HG03196 (cell line): ENCODE measurements at regions not wholly inside any gene's neighbourhood (a gene's known extent, or its start where the extent isn't known, plus 50 kb on each side); places are given as distances from the start of the nearest gene placed in this dataset.

ENCODE experiments used
- ATAC-seq: cut with Tn5 transposase; IDR thresholded peaks from one replicate; pipeline ENCODE4 v1.9.1; 2021; ENCODE audit not compliant: unreplicated experiment

GRCh38 chr15:31486906-31487695, 160.5 kb downstream of the KLF13 start:
- no peak for ATAC-seq

- no peak for ATAC-seq
These were observed 161.3 kb downstream of the KLF13 start for GRCh38 chr15:31487811-31488436.

GRCh38 chr15:31488437-31489204, 162.0 kb downstream of the KLF13 start:
- no peak for ATAC-seq

- no peak for ATAC-seq
These were observed 162.6 kb downstream of the KLF13 start for GRCh38 chr15:31489281-31489680.

GRCh38 chr15:31489801-31490646, 163.4 kb downstream of the KLF13 start:
- ATAC-seq = no peak

- ATAC-seq = no peak
These were observed 168.2 kb downstream of the KLF13 start for GRCh38 chr15:31494786-31495185.

GRCh38 chr15:31495281-31495680, 168.6 kb downstream of the KLF13 start:
- no peak for ATAC-seq

GRCh38 chr15:31497838-31498237, 171.2 kb downstream of the KLF13 start:
- no peak for ATAC-seq

- no peak for ATAC-seq
These were observed 171.7 kb downstream of the KLF13 start for GRCh38 chr15:31498329-31498728.

GRCh38 chr15:31498756-31499155, 172.1 kb downstream of the KLF13 start:
- no peak for ATAC-seq

GRCh38 chr15:31499236-31499952, 172.8 kb downstream of the KLF13 start:
- no peak for ATAC-seq

GRCh38 chr15:31499953-31500765, 173.5 kb downstream of the KLF13 start:
- no peak for ATAC-seq

- ATAC-seq = no peak
These were observed 174.3 kb downstream of the KLF13 start for GRCh38 chr15:31500766-31501449.

GRCh38 chr15:31501536-31502157, 175.0 kb downstream of the KLF13 start:
- ATAC-seq = no peak

- ATAC-seq = no peak
These were observed 176.1 kb downstream of the KLF13 start for GRCh38 chr15:31502541-31503229.

- ATAC-seq = no peak
These were observed 176.6 kb downstream of the KLF13 start for GRCh38 chr15:31503256-31503655.

- ATAC-seq = no peak
These were observed 177.3 kb downstream of the KLF13 start for GRCh38 chr15:31503758-31504461.
